ENCODE measurements at regions not wholly inside any gene's neighbourhood (a gene's known extent, or its start where the extent isn't known, plus 50 kb on each side); places are given as distances from the start of the nearest gene placed in this dataset.

- no peaks in the 10 kb centered on the region for H3K36me3 Mint-ChIP-seq (ENCODE audit: low read depth)
- no peaks in the 10 kb centered on the region for H3K4me1 Mint-ChIP-seq
- no peak overlapping the region for H3K4me3 Mint-ChIP-seq
- H3K27ac Mint-ChIP-seq = no peak overlapping the region
- no peak for ATAC-seq
- peaks cover 2% of the 10 kb centered on the region for H3K27me3 Mint-ChIP-seq
- DNase-seq = no peak
- H3K9me3 Mint-ChIP-seq = no peaks in the 10 kb centered on the region
Measured at GRCh38 chr12:58224536-58225105, 283.3 kb downstream of the ATP23 start.

GRCh38 chr12:58225203-58225877, 284.0 kb downstream of the ATP23 start:
- no peaks in the 10 kb centered on the region for H3K36me3 Mint-ChIP-seq (ENCODE audit: low read depth)
- DNase-seq (no peak), ATAC-seq (no peak)
- H3K9me3 Mint-ChIP-seq = no peaks in the 10 kb centered on the region
- no peak overlapping the region for H3K27ac Mint-ChIP-seq
- H3K4me3 Mint-ChIP-seq = no peak overlapping the region
- peaks cover 4% of the 10 kb centered on the region for H3K27me3 Mint-ChIP-seq
- no peaks in the 10 kb centered on the region for H3K4me1 Mint-ChIP-seq

GRCh38 chr12:58233886-58234285, 292.5 kb downstream of the ATP23 start:
- H3K4me1 Mint-ChIP-seq = no peaks in the 10 kb centered on the region
- ATAC-seq = no peak
- H3K9me3 Mint-ChIP-seq = no peaks in the 10 kb centered on the region
- no peak overlapping the region for H3K4me3 Mint-ChIP-seq
- H3K27me3 Mint-ChIP-seq = peaks cover 7% of the 10 kb centered on the region
- H3K36me3 Mint-ChIP-seq (ENCODE audit: low read depth) = no peaks in the 10 kb centered on the region
- DNase-seq = no peak
- H3K27ac Mint-ChIP-seq = no peak overlapping the region

GRCh38 chr12:58238411-58238810, 297.0 kb downstream of the ATP23 start:
- ATAC-seq (no peak), DNase-seq (no peak)
- Mint-ChIP-seq H3K4me1 (no peaks in the 10 kb centered on the region), H3K9me3 (no peaks in the 10 kb centered on the region), H3K27me3 (peaks cover 4% of the 10 kb centered on the region), H3K27ac (no peak overlapping the region), H3K4me3 (no peak overlapping the region), H3K36me3 (ENCODE audit: low read depth) (no peaks in the 10 kb centered on the region)

- ATAC-seq (no peak), DNase-seq (no peak)
- Mint-ChIP-seq H3K4me3 (no peak overlapping the region), H3K4me1 (no peaks in the 10 kb centered on the region), H3K9me3 (no peaks in the 10 kb centered on the region), H3K36me3 (ENCODE audit: low read depth) (no peaks in the 10 kb centered on the region), H3K27ac (no peak overlapping the region), H3K27me3 (peaks cover 4% of the 10 kb centered on the region)
Measured at GRCh38 chr12:58241099-58241498, 299.7 kb downstream of the ATP23 start.

GRCh38 chr12:58242796-58243630, 301.6 kb downstream of the ATP23 start:
- Mint-ChIP-seq H3K36me3 (ENCODE audit: low read depth) (no peaks in the 10 kb centered on the region), H3K27ac (no peak overlapping the region), H3K4me3 (no peak overlapping the region), H3K9me3 (no peaks in the 10 kb centered on the region), H3K27me3 (no peaks in the 10 kb centered on the region), H3K4me1 (no peaks in the 10 kb centered on the region)
- DNase-seq (no peak), ATAC-seq (no peak)

GRCh38 chr12:58247633-58248032, 306.3 kb downstream of the ATP23 start:
- Mint-ChIP-seq H3K9me3 (no peaks in the 10 kb centered on the region), H3K4me3 (no peak overlapping the region), H3K4me1 (no peaks in the 10 kb centered on the region), H3K27me3 (no peaks in the 10 kb centered on the region), H3K27ac (no peak overlapping the region), H3K36me3 (ENCODE audit: low read depth) (no peaks in the 10 kb centered on the region)
- ATAC-seq (no peak), DNase-seq (no peak)

GRCh38 chr12:58248599-58248998, 307.2 kb downstream of the ATP23 start:
- no peak for DNase-seq
- no peaks in the 10 kb centered on the region for H3K4me1 Mint-ChIP-seq
- no peak overlapping the region for H3K4me3 Mint-ChIP-seq
- H3K36me3 Mint-ChIP-seq (ENCODE audit: low read depth) = no peaks in the 10 kb centered on the region
- H3K9me3 Mint-ChIP-seq = no peaks in the 10 kb centered on the region
- no peaks in the 10 kb centered on the region for H3K27me3 Mint-ChIP-seq
- no peak overlapping the region for H3K27ac Mint-ChIP-seq
- no peak for ATAC-seq

GRCh38 chr12:58249610-58250009, 308.2 kb downstream of the ATP23 start:
- no peak overlapping the region for H3K4me3 Mint-ChIP-seq

GRCh38 chr12:58250077-58250476, 308.7 kb downstream of the ATP23 start:
- ATAC-seq (no peak), DNase-seq (no peak)
- Mint-ChIP-seq H3K9me3 (no peaks in the 10 kb centered on the region), H3K27me3 (no peaks in the 10 kb centered on the region), H3K4me3 (no peak overlapping the region), H3K4me1 (no peaks in the 10 kb centered on the region), H3K27ac (no peak overlapping the region), H3K36me3 (ENCODE audit: low read depth) (no peaks in the 10 kb centered on the region)

More at GRCh38 chr12:58249610-58250009, 308.2 kb downstream of the ATP23 start:
- no peaks in the 10 kb centered on the region for H3K9me3 Mint-ChIP-seq
- no peak for ATAC-seq
- H3K27me3 Mint-ChIP-seq = no peaks in the 10 kb centered on the region
- no peak overlapping the region for H3K27ac Mint-ChIP-seq
- no peaks in the 10 kb centered on the region for H3K4me1 Mint-ChIP-seq
- DNase-seq = no peak
- H3K36me3 Mint-ChIP-seq (ENCODE audit: low read depth) = no peaks in the 10 kb centered on the region

- no peaks in the 10 kb centered on the region for H3K36me3 Mint-ChIP-seq (ENCODE audit: low read depth)
- DNase-seq (no peak), ATAC-seq (no peak)
- no peaks in the 10 kb centered on the region for H3K9me3 Mint-ChIP-seq
- no peaks in the 10 kb centered on the region for H3K27me3 Mint-ChIP-seq
- no peak overlapping the region for H3K4me3 Mint-ChIP-seq
- no peak overlapping the region for H3K27ac Mint-ChIP-seq
- H3K4me1 Mint-ChIP-seq = no peaks in the 10 kb centered on the region
Measured at GRCh38 chr12:58252914-58253313, 311.5 kb downstream of the ATP23 start.

- H3K27ac Mint-ChIP-seq = no peak overlapping the region
- DNase-seq = no peak
- ATAC-seq = no peak
Measured at GRCh38 chr12:58253663-58254062, 312.3 kb downstream of the ATP23 start.

GRCh38 chr12:58254463-58255100, 313.2 kb downstream of the ATP23 start:
- Mint-ChIP-seq H3K9me3 (no peaks in the 10 kb centered on the region), H3K27ac (no peak overlapping the region), H3K4me3 (no peak overlapping the region), H3K27me3 (peaks cover 2% of the 10 kb centered on the region), H3K4me1 (no peaks in the 10 kb centered on the region), H3K36me3 (ENCODE audit: low read depth) (no peaks in the 10 kb centered on the region)
- DNase-seq = no peak
- no peak for ATAC-seq

More at GRCh38 chr12:58253663-58254062, 312.3 kb downstream of the ATP23 start:
- Mint-ChIP-seq H3K9me3 (no peaks in the 10 kb centered on the region), H3K4me1 (no peaks in the 10 kb centered on the region), H3K4me3 (no peak overlapping the region), H3K36me3 (ENCODE audit: low read depth) (no peaks in the 10 kb centered on the region), H3K27me3 (peaks cover 2% of the 10 kb centered on the region)

GRCh38 chr12:58262796-58263195, 321.4 kb downstream of the ATP23 start:
- H3K27ac Mint-ChIP-seq = no peak overlapping the region
- H3K4me3 Mint-ChIP-seq = no peak overlapping the region
- no peaks in the 10 kb centered on the region for H3K4me1 Mint-ChIP-seq
- ATAC-seq = no peak
- no peak for DNase-seq
- H3K9me3 Mint-ChIP-seq = peaks cover 7% of the 10 kb centered on the region
- peaks cover 2% of the 10 kb centered on the region for H3K27me3 Mint-ChIP-seq
- no peaks in the 10 kb centered on the region for H3K36me3 Mint-ChIP-seq (ENCODE audit: low read depth)

- peaks cover 7% of the 10 kb centered on the region for H3K9me3 Mint-ChIP-seq
- H3K27me3 Mint-ChIP-seq = peaks cover 5% of the 10 kb centered on the region
- no peaks in the 10 kb centered on the region for H3K36me3 Mint-ChIP-seq (ENCODE audit: low read depth)
- no peak for ATAC-seq
- no peak for DNase-seq
- H3K4me1 Mint-ChIP-seq = no peaks in the 10 kb centered on the region
- H3K4me3 Mint-ChIP-seq = no peak overlapping the region
- H3K27ac Mint-ChIP-seq = no peak overlapping the region
Measured at GRCh38 chr12:58263816-58264215, 322.4 kb downstream of the ATP23 start.

Data from activated naive CD8-positive, alpha-beta T cell treated with anti-CD3 and anti-CD28 coated beads, Interleukin-2, amount 50 U/mL, for 24 hours (primary cell).